GM21367 (cell line): ENCODE measurements at regions not wholly inside any gene's neighbourhood (a gene's known extent, or its start where the extent isn't known, plus 50 kb on each side); places are given as distances from the start of the nearest gene placed in this dataset.

Experiments used
- ATAC-seq: cut with Tn5 transposase; IDR thresholded peaks from one replicate; pipeline ENCODE4 v1.9.1; 2021; ENCODE audit not compliant: unreplicated experiment

GRCh38 chr4:31097999-31098398, 377.8 kb downstream of the PCDH7 start:
- ATAC-seq = no peak

GRCh38 chr4:31100536-31100935, 380.4 kb downstream of the PCDH7 start:
- no peak for ATAC-seq

GRCh38 chr4:31104043-31104442, 383.9 kb downstream of the PCDH7 start:
- no peak for ATAC-seq

- no peak for ATAC-seq
These were observed 384.4 kb downstream of the PCDH7 start for GRCh38 chr4:31104577-31104976.

- no peak for ATAC-seq
These were observed 386.2 kb downstream of the PCDH7 start for GRCh38 chr4:31106419-31106818.

GRCh38 chr4:31107362-31107761, 387.2 kb downstream of the PCDH7 start:
- ATAC-seq = no peak

- no peak for ATAC-seq
These were observed 388.6 kb downstream of the PCDH7 start for GRCh38 chr4:31108762-31109161.

- no peak for ATAC-seq
These were observed 391.6 kb downstream of the PCDH7 start for GRCh38 chr4:31111790-31112189.

- no peak for ATAC-seq
These were observed 394.6 kb downstream of the PCDH7 start for GRCh38 chr4:31114816-31115215.

GRCh38 chr4:31124008-31124585, 403.9 kb downstream of the PCDH7 start:
- no peak for ATAC-seq

GRCh38 chr4:31125061-31125460, 404.9 kb downstream of the PCDH7 start:
- ATAC-seq = no peak

- no peak for ATAC-seq
These were observed 405.3 kb downstream of the PCDH7 start for GRCh38 chr4:31125496-31125895.

- ATAC-seq = no peak
These were observed 406.8 kb downstream of the PCDH7 start for GRCh38 chr4:31126881-31127398.

- no peak for ATAC-seq
These were observed 410.8 kb downstream of the PCDH7 start for GRCh38 chr4:31130930-31131329.

GRCh38 chr4:31134720-31135119, 414.6 kb downstream of the PCDH7 start:
- no peak for ATAC-seq

GRCh38 chr4:31139767-31140166, 419.6 kb downstream of the PCDH7 start:
- ATAC-seq = no peak

- ATAC-seq = no peak
These were observed 421.1 kb downstream of the PCDH7 start for GRCh38 chr4:31141095-31141831.

GRCh38 chr4:31141832-31142142, 421.6 kb downstream of the PCDH7 start:
- ATAC-seq = no peak

GRCh38 chr4:31146366-31146765, 426.2 kb downstream of the PCDH7 start:
- ATAC-seq = no peak

- no peak for ATAC-seq
These were observed 428.8 kb downstream of the PCDH7 start for GRCh38 chr4:31148990-31149389.

- no peak for ATAC-seq
These were observed 436.1 kb downstream of the PCDH7 start for GRCh38 chr4:31156221-31156620.

GRCh38 chr4:31160146-31160545, 440.0 kb downstream of the PCDH7 start:
- no peak for ATAC-seq

- ATAC-seq = no peak
These were observed 449.7 kb downstream of the PCDH7 start for GRCh38 chr4:31169846-31170245.
